Transverse colon (tissue), 4 donors: ENCODE measurements at regions not wholly inside any gene's neighbourhood (a gene's known extent, or its start where the extent isn't known, plus 50 kb on each side); places are given as distances from the start of the nearest gene placed in this dataset.

ENCODE experiments used
- CTCF ChIP-seq, 5 experiments: fragments of 200-600 bp in 3 of 5; fragments of 450-650 bp in 2 of 5; sonication (generic) in 3 of 5; IDR thresholded peaks; 1 replicate in 2 of 5; 2 replicates in 3 of 5; pipeline ENCODE4 v1.5.1; 2016 to 2017; ENCODE audit warnings: antibody characterized with exemption in 5 of 5, inconsistent platforms in 3 of 5, mild to moderate bottlenecking in 2 of 5, moderate library complexity in 1 of 5
- EP300 ChIP-seq: sonication (generic); formaldehyde crosslinking; IDR thresholded peaks from one replicate; pipeline ENCODE4 v1.6.1; 2017; ENCODE audit warnings: antibody characterized with exemption, low read depth
- POLR2A ChIP-seq: fragments of 450-650 bp; IDR thresholded peaks from one replicate; pipeline ENCODE4 v1.6.1; 2016; ENCODE audit warnings: antibody characterized with exemption, mild to moderate bottlenecking, moderate library complexity
- POLR2AphosphoS5 ChIP-seq, 3 donors: sonication (generic); formaldehyde crosslinking; IDR thresholded peaks; one replicate each; pipeline ENCODE4 v1.6.1; 2016; ENCODE audit warnings: antibody characterized with exemption in 3 of 3

GRCh38 chr4:43233321-43233720, 340.8 kb downstream of the GRXCR1 start:
- TF ChIP-seq POLR2A (no peak), CTCF (IDR thresholded peaks at IDR 0.05) (no peak), POLR2AphosphoS5 (IDR thresholded peaks at IDR 0.05) (no peak), EP300 (no peak)
